ENCODE measurements at regions not wholly inside any gene's neighbourhood (a gene's known extent, or its start where the extent isn't known, plus 50 kb on each side); places are given as distances from the start of the nearest gene placed in this dataset.

GRCh38 chr14:41532255-41532654, 74.4 kb upstream of the LRFN5 start:
- TF ChIP-seq CTCF (IDR thresholded peaks at IDR 0.05) (no peak), POLR2AphosphoS5 (IDR thresholded peaks at IDR 0.05) (no peak), POLR2A (IDR thresholded peaks at IDR 0.05) (no peak), EP300 (IDR thresholded peaks at IDR 0.05) (no peak)

Measured in stomach (tissue), 4 donors.